Neural progenitor cell (in vitro differentiated cells): ENCODE measurements at regions not wholly inside any gene's neighbourhood (a gene's known extent, or its start where the extent isn't known, plus 50 kb on each side); places are given as distances from the start of the nearest gene placed in this dataset.

ENCODE experiments used
- DNase-seq: peaks from one replicate; pipeline ENCODE4 v3.0.0-alpha.2; 2016; ENCODE audit warnings: low spot score
- H2AFZ ChIP-seq: fragments of 200-600 bp; sonication (generic); replicated peaks from 2 replicates; pipeline ENCODE4 v1.6.1; 2016; ENCODE audit warnings: antibody characterized with exemption
- H3F3A ChIP-seq: fragments of 200-600 bp; sonication (generic); 2 replicates; pipeline ENCODE4 v1.6.1; 2016; ENCODE audit warnings: antibody characterized with exemption, low read depth
- H3K27ac ChIP-seq: fragments of 200-600 bp; sonication (generic); 2 replicates; pipeline ENCODE4 v1.5.1; 2016; ENCODE audit warnings: mild to moderate bottlenecking
- H3K27me3 ChIP-seq: fragments of 200-600 bp; sonication (generic); 2 replicates; pipeline ENCODE4 v1.6.1; 2016; ENCODE audit warnings: mild to moderate bottlenecking, moderate library complexity
- H3K36me3 ChIP-seq: fragments of 200-600 bp; sonication (generic); 2 replicates; pipeline ENCODE4 v1.5.1; 2016
- H3K4me1 ChIP-seq: fragments of 200-600 bp; sonication (generic); 2 replicates; pipeline ENCODE4 v1.6.1; 2016; ENCODE audit warnings: mixed run types
- H3K4me2 ChIP-seq: fragments of 200-600 bp; sonication (generic); 2 replicates; pipeline ENCODE4 v1.6.1; 2016
- H3K4me3 ChIP-seq: fragments of 200-600 bp; sonication (generic); 2 replicates; pipeline ENCODE4 v1.5.1; 2016
- H3K79me2 ChIP-seq: fragments of 200-600 bp; sonication (generic); 2 replicates; pipeline ENCODE4 v1.6.1; 2016; ENCODE audit warnings: low read depth
- H3K9ac ChIP-seq: fragments of 200-600 bp; sonication (generic); 2 replicates; pipeline ENCODE4 v1.6.1; 2016
- H3K9me3 ChIP-seq: fragments of 200-600 bp; sonication (generic); 2 replicates; pipeline ENCODE4 v1.5.1; 2016; ENCODE audit warnings: low read depth
- H4K20me1 ChIP-seq: fragments of 200-600 bp; sonication (generic); 2 replicates; pipeline ENCODE4 v1.6.1; 2016; ENCODE audit warnings: low read depth
- H3K27ac Mint-ChIP-seq: 3 replicates; pipeline ENCODE4 v1.8.0; 2021; ENCODE audit warnings: mixed read lengths
- H3K27me3 Mint-ChIP-seq: 2 replicates; pipeline ENCODE4 v1.8.0; 2022; ENCODE audit warnings: low read depth, mild to moderate bottlenecking, inconsistent platforms, moderate library complexity, mixed read lengths; ENCODE audit not compliant: insufficient read depth
- H3K36me3 Mint-ChIP-seq: 3 replicates; pipeline ENCODE4 v1.8.0; 2021; ENCODE audit warnings: mixed read lengths
- H3K4me1 Mint-ChIP-seq: 3 replicates; pipeline ENCODE4 v1.8.0; 2021; ENCODE audit warnings: mixed read lengths
- H3K4me3 Mint-ChIP-seq: 3 replicates; pipeline ENCODE4 v1.8.0; 2021; ENCODE audit warnings: mild to moderate bottlenecking, moderate library complexity, mixed read lengths
- H3K9me3 Mint-ChIP-seq: 3 replicates; pipeline ENCODE4 v1.8.0; 2020; ENCODE audit warnings: mixed read lengths
- CTCF ChIP-seq: fragments of 200-600 bp; sonication (generic); IDR thresholded peaks from 2 replicates; pipeline ENCODE4 v1.5.1; 2017; ENCODE audit warnings: antibody characterized with exemption, mild to moderate bottlenecking
- EZH2 ChIP-seq: fragments of 200-600 bp; sonication (generic); IDR thresholded peaks from 2 replicates; pipeline ENCODE4 v1.6.1; 2017; ENCODE audit warnings: antibody characterized with exemption, mild to moderate bottlenecking, moderate library complexity
- EZH2phosphoT487 ChIP-seq: fragments of 200-600 bp; sonication (generic); IDR thresholded peaks from 2 replicates; pipeline ENCODE4 v1.6.1; 2017; ENCODE audit warnings: antibody characterized with exemption

GRCh38 chr6:68476611-68477010, 158.5 kb upstream of the ADGRB3 start:
- no peak overlapping the region for H3K9ac ChIP-seq
- no peaks in the 10 kb centered on the region for H3K79me2 ChIP-seq
- peaks cover 16% of the 10 kb centered on the region for H3K4me1 ChIP-seq
- Mint-ChIP-seq H3K9me3 (no peaks in the 10 kb centered on the region), H3K27ac (peak overlapping the region; percentile 51), H3K4me3 (no peak overlapping the region), H3K27me3 (peaks cover 3% of the 10 kb centered on the region), H3K36me3 (no peaks in the 10 kb centered on the region), H3K4me1 (peaks cover 21% of the 10 kb centered on the region)
- peak; percentile 22 for DNase-seq
- H2AFZ ChIP-seq: peak overlapping the region; percentile 90
- H3K4me2 ChIP-seq: peak overlapping the region; percentile 51
- H3K9me3 ChIP-seq: no peaks in the 10 kb centered on the region
- no peaks in the 10 kb centered on the region for H3F3A ChIP-seq
- no peak overlapping the region for H3K4me3 ChIP-seq
- TF ChIP-seq EZH2 (no peak), CTCF (no peak), EZH2phosphoT487 (no peak)
- H3K36me3 ChIP-seq: no peaks in the 10 kb centered on the region
- H3K27me3 ChIP-seq: no peaks in the 10 kb centered on the region
- H3K27ac ChIP-seq: no peak overlapping the region
- H4K20me1 ChIP-seq: no peaks in the 10 kb centered on the region

- no peak for TF ChIP-seq EZH2
- no peak for TF ChIP-seq EZH2phosphoT487
- no peak for TF ChIP-seq CTCF
- no peaks in the 10 kb centered on the region for H3K36me3 Mint-ChIP-seq
- H3K36me3 ChIP-seq: no peaks in the 10 kb centered on the region
- H3K4me2 ChIP-seq: no peak overlapping the region
- H3K27ac Mint-ChIP-seq: no peak overlapping the region
- no peak overlapping the region for H3K4me3 ChIP-seq
- no peaks in the 10 kb centered on the region for H4K20me1 ChIP-seq
- H3K4me1 Mint-ChIP-seq: peaks cover 21% of the 10 kb centered on the region
- H3K27ac ChIP-seq: no peak overlapping the region
- no peaks in the 10 kb centered on the region for H3K9me3 Mint-ChIP-seq
- H3K4me3 Mint-ChIP-seq: no peak overlapping the region
- no peak for DNase-seq
- H3K9ac ChIP-seq: no peak overlapping the region
- H3K4me1 ChIP-seq: peaks cover 16% of the 10 kb centered on the region
- H2AFZ ChIP-seq: no peak overlapping the region
- H3K79me2 ChIP-seq: no peaks in the 10 kb centered on the region
- no peaks in the 10 kb centered on the region for H3K9me3 ChIP-seq
- no peaks in the 10 kb centered on the region for H3K27me3 ChIP-seq
- H3K27me3 Mint-ChIP-seq: peaks cover 3% of the 10 kb centered on the region
- H3F3A ChIP-seq: no peaks in the 10 kb centered on the region
Observed at GRCh38 chr6:68473433-68474210, 161.5 kb upstream of the ADGRB3 start.

GRCh38 chr6:68468244-68468884, 166.7 kb upstream of the ADGRB3 start:
- Mint-ChIP-seq H3K27ac (no peak overlapping the region), H3K4me3 (no peak overlapping the region), H3K9me3 (no peaks in the 10 kb centered on the region), H3K4me1 (peaks cover 3% of the 10 kb centered on the region), H3K27me3 (no peaks in the 10 kb centered on the region), H3K36me3 (no peaks in the 10 kb centered on the region)
- Histone ChIP-seq H3K4me2 (no peak overlapping the region), H3F3A (no peaks in the 10 kb centered on the region), H3K27ac (no peak overlapping the region), H4K20me1 (no peaks in the 10 kb centered on the region), H3K9ac (no peak overlapping the region), H3K36me3 (no peaks in the 10 kb centered on the region), H3K79me2 (no peaks in the 10 kb centered on the region), H3K4me3 (no peak overlapping the region), H3K4me1 (no peaks in the 10 kb centered on the region), H3K9me3 (no peaks in the 10 kb centered on the region), H3K27me3 (no peaks in the 10 kb centered on the region), H2AFZ (peak overlapping the region; percentile 28)
- TF ChIP-seq CTCF: peak; percentile 64
- TF ChIP-seq EZH2phosphoT487: no peak
- TF ChIP-seq EZH2: no peak
- no peak for DNase-seq
